Endothelial cell of umbilical vein (primary cell): ENCODE measurements at regions not wholly inside any gene's neighbourhood (a gene's known extent, or its start where the extent isn't known, plus 50 kb on each side); places are given as distances from the start of the nearest gene placed in this dataset.

Experiments used
- BruUV-seq: library from RNA; stranded (reverse); fragments of 400-500 nt; replicated peaks from 2 replicates; lab custom pipeline; 2021; lab: Mats Ljungman, UMichigan
- CTCF ChIA-PET: fragments of 300-600, 350-600 bp; sonication (Branson Sonifier 250); formaldehyde crosslinking; loops from one replicate; lab custom pipeline; 2021; ENCODE audit warnings: antibody characterized with exemption, inconsistent platforms; lab: Charles Lee
- POLR2A ChIA-PET: fragments of 300-600, 350-600 bp; sonication (Branson Sonifier 250); formaldehyde crosslinking; loops from one replicate; lab custom pipeline; 2021; ENCODE audit warnings: antibody characterized with exemption, inconsistent platforms; lab: Charles Lee
- DNase-seq: peaks from one replicate; pipeline ENCODE4 v3.0.0-alpha.2; 2011; ENCODE audit warnings: low read depth, low spot score
- FAIRE-seq: peaks from 2 replicates; lab custom pipeline; 2011; peaks lifted over from hg19 to GRCh38; lab: Jason Lieb, UNC
- H2AFZ ChIP-seq: 2 replicates; pipeline ENCODE4 v1.6.0; 2012; ENCODE audit warnings: low read depth, low read length, control low read depth, inconsistent platforms
- H3K27ac ChIP-seq: 2 replicates; pipeline ENCODE4 v1.5.1; 2011; ENCODE audit warnings: low read depth, mild to moderate bottlenecking, control low read depth, low read length, moderate library complexity; ENCODE audit not compliant: insufficient read depth
- H3K27me3 ChIP-seq, 2 experiments: 2 replicates each; pipeline versions ENCODE4 v1.6.0 to v1.6.1; 2011; ENCODE audit warnings: low read length in 2 of 2, mixed read lengths in 1 of 2; ENCODE audit not compliant: control insufficient read depth in 2 of 2, insufficient read depth in 2 of 2
- H3K36me3 ChIP-seq, 2 experiments: 2 replicates in 1 of 2; 3 replicates in 1 of 2; pipeline ENCODE4 v1.5.1; 2011; ENCODE audit warnings: low read length in 2 of 2, mild to moderate bottlenecking in 1 of 2, moderate library complexity in 1 of 2; ENCODE audit not compliant: control insufficient read depth in 2 of 2, insufficient read depth in 2 of 2; ENCODE audit errors: extremely low read depth in 1 of 2
- H3K4me1 ChIP-seq: 3 replicates; pipeline ENCODE4 v1.5.1; 2011; ENCODE audit warnings: mild to moderate bottlenecking, low read length; ENCODE audit not compliant: control insufficient read depth, insufficient read depth; ENCODE audit errors: extremely low read depth
- H3K4me2 ChIP-seq: 2 replicates; pipeline ENCODE4 v1.6.1; 2011; ENCODE audit warnings: low read length, control low read depth, mixed read lengths; ENCODE audit not compliant: insufficient read depth
- H3K4me3 ChIP-seq, 3 experiments: fragments of 200-600 bp in 1 of 3; sonication (generic), shearing (Covaris generic) in 1 of 3; replicated peaks in 1 of 3; 2 replicates each; pipeline ENCODE4 v1.5.1; 2011 to 2016; ENCODE audit warnings: control low read depth in 3 of 3, low read length in 3 of 3, mild to moderate bottlenecking in 2 of 3, inconsistent platforms in 1 of 3, low read depth in 1 of 3, moderate library complexity in 1 of 3; ENCODE audit not compliant: insufficient read depth in 1 of 3
- H3K79me2 ChIP-seq: 2 replicates; pipeline ENCODE4 v1.6.0; 2012; ENCODE audit warnings: low read length, inconsistent platforms; ENCODE audit not compliant: control insufficient read depth, insufficient read depth
- H3K9ac ChIP-seq: replicated peaks from 2 replicates; pipeline ENCODE3; 2011; ENCODE audit warnings: low read length, control low read depth; ENCODE audit not compliant: insufficient read depth; ENCODE audit errors: extremely low read depth
- H3K9me1 ChIP-seq: replicated peaks from 3 replicates; pipeline ENCODE4 v1.6.0; 2011; ENCODE audit warnings: mild to moderate bottlenecking, low read length; ENCODE audit not compliant: control insufficient read depth, insufficient read depth; ENCODE audit errors: extremely low read depth
- H3K9me3 ChIP-seq: replicated peaks from 2 replicates; pipeline ENCODE4 v1.5.1; 2012; ENCODE audit warnings: low read length, inconsistent platforms; ENCODE audit not compliant: control insufficient read depth, insufficient read depth
- H4K20me1 ChIP-seq: replicated peaks from 2 replicates; pipeline ENCODE3; 2011; ENCODE audit warnings: mild to moderate bottlenecking, low read length; ENCODE audit not compliant: control insufficient read depth, insufficient read depth; ENCODE audit errors: extremely low read depth
- CTCF ChIP-seq, 2 donors: IDR thresholded peaks; 1 replicate in 1 of 2; 2 replicates in 1 of 2; pipeline ENCODE4 v1.5.1; 2011; ENCODE audit warnings: low read length in 2 of 2, mild to moderate bottlenecking in 2 of 2, moderate library complexity in 2 of 2, control low read depth in 1 of 2, inconsistent platforms in 1 of 2, low read depth in 1 of 2; ENCODE audit not compliant: insufficient read depth in 1 of 2; ENCODE audit errors: extremely low read depth in 1 of 2
- EZH2 ChIP-seq: IDR thresholded peaks from 2 replicates; pipeline ENCODE4 v1.6.1; 2012; ENCODE audit warnings: borderline replicate concordance, low read depth, mild to moderate bottlenecking, moderate library complexity, low read length, inconsistent platforms; ENCODE audit not compliant: severe bottlenecking
- FOS ChIP-seq: IDR thresholded peaks from 2 replicates; pipeline ENCODE4 v1.6.1; 2011; ENCODE audit warnings: mild to moderate bottlenecking, low read length, moderate library complexity, borderline replicate concordance; ENCODE audit not compliant: insufficient read depth
- GATA2 ChIP-seq: IDR thresholded peaks from 2 replicates; pipeline ENCODE4 v1.7.0; 2011; ENCODE audit warnings: low read depth, mild to moderate bottlenecking, moderate library complexity, mixed read lengths, low read length; ENCODE audit not compliant: insufficient read length, insufficient read depth
- JUN ChIP-seq: IDR thresholded peaks from 2 replicates; pipeline ENCODE4 v1.6.1; 2011; ENCODE audit warnings: borderline replicate concordance, low read depth; ENCODE audit not compliant: insufficient read length, insufficient read depth
- MYC ChIP-seq: IDR thresholded peaks from one replicate; pipeline ENCODE4 v1.6.1; 2011; ENCODE audit warnings: mild to moderate bottlenecking, low read depth, low read length
- POLR2A ChIP-seq: IDR thresholded peaks from 2 replicates; pipeline ENCODE4 v1.6.1; 2012; ENCODE audit warnings: low read depth, mild to moderate bottlenecking, control low read depth, low read length
- POLR2AphosphoS5 ChIP-seq: IDR thresholded peaks from 2 replicates; pipeline ENCODE4 v1.6.1; 2012; ENCODE audit warnings: low read depth, mild to moderate bottlenecking, control low read depth, low read length, moderate library complexity; ENCODE audit not compliant: insufficient read depth
- dilution Hi-C: fragments of 300-500 bp; cut with MboI; formaldehyde crosslinking; loops from one replicate; pipeline ENCODE4 v1.15.0; 2019; ENCODE audit warnings: low sequenced_read_pairs; ENCODE audit not compliant: extremely low pct_ligation_motif_present
- intact Hi-C: fragments of 100-400 bp; cut with micrococcal nuclease; formaldehyde crosslinking; loops from one replicate; pipeline ENCODE4 v1.10.0; 2022
- TF ChIP-seq, protein P1 (sequence below): IDR thresholded peaks from 2 replicates; pipeline ENCODE4 v1.6.1; 2011; ENCODE audit not compliant: insufficient read depth, insufficient read length

GRCh38 chr1:217251121-217251520, 379.8 kb downstream of the GPATCH2 start:
- dilution Hi-C loops (no loop called here), intact Hi-C loops (no loop called here)
- Histone ChIP-seq H3K27me3 (no peaks in the 10 kb centered on the region), H3K4me1 (no peaks in the 10 kb centered on the region), H3K79me2 (no peaks in the 10 kb centered on the region), H3K9me3 (peaks cover 5% of the 10 kb centered on the region), H3K27ac (no peak overlapping the region), H3K36me3 (no peaks in the 10 kb centered on the region), H3K9ac (no peak overlapping the region), H3K4me3 (no peak overlapping the region), H3K9me1 (no peaks in the 10 kb centered on the region), H4K20me1 (no peaks in the 10 kb centered on the region), H2AFZ (no peak overlapping the region), H3K4me2 (no peak overlapping the region)
- TF ChIP-seq EZH2 = no peak
- no peak for TF ChIP-seq JUN
- no peak for TF ChIP-seq MYC
- TF ChIP-seq, protein P1, sequence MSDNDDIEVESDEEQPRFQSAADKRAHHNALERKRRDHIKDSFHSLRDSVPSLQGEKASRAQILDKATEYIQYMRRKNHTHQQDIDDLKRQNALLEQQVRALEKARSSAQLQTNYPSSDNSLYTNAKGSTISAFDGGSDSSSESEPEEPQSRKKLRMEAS = no peak
- no peak for FAIRE-seq
- no TSS peak for BruUV-seq
- ChIA-PET POLR2A (no interaction called here), CTCF (no interaction called here)
- DNase-seq = no peak

DNA sequence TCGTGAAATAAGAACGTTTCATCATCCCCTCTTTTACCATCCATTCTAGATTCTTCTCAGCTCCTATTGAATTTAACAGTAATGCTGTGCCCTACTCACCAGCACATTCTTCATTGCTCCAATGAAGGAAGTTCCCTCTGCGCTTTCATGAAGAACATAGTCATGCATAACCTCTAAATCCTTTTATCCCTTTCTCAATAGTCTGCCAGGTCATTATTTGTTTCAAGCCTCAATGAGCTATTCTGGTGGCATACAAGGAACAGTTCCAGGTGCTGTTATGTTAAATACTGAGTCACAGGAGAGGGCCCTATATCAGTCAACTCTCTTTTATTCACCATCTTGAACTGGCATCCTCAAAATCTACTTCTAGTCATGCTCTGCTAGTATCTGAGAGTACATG, 381.0 kb downstream of the GPATCH2 start:
- Histone ChIP-seq H3K27ac (no peak overlapping the region), H3K27me3 (no peaks in the 10 kb centered on the region), H3K9me1 (no peaks in the 10 kb centered on the region), H4K20me1 (no peaks in the 10 kb centered on the region), H3K4me1 (no peaks in the 10 kb centered on the region), H3K36me3 (no peaks in the 10 kb centered on the region), H3K79me2 (no peaks in the 10 kb centered on the region), H2AFZ (no peak overlapping the region), H3K4me2 (no peak overlapping the region), H3K9ac (no peak overlapping the region), H3K9me3 (peaks cover 3% of the 10 kb centered on the region), H3K4me3 (no peak overlapping the region)
- dilution Hi-C loops = no loop called here
- DNase-seq (no peak), FAIRE-seq (no peak)
- TF ChIP-seq POLR2AphosphoS5 (no peak), EZH2 (no peak), CTCF (IDR thresholded peaks at IDR 0.05; ENCODE audit: extremely low read depth in 1 of 2, insufficient read depth in 1 of 2, low read depth in 1 of 2, low read length in 2 of 2) (no peak), GATA2 (no peak), FOS (no peak), POLR2A (no peak), MYC (no peak), JUN (no peak)
- TF ChIP-seq, protein P1 = no peak
- intact Hi-C loops = no loop called here
- no TSS peak for BruUV-seq
- CTCF ChIA-PET = no interaction called here
- POLR2A ChIA-PET = no interaction called here
